IMR-90 (cell line): ENCODE measurements at regions not wholly inside any gene's neighbourhood (a gene's known extent, or its start where the extent isn't known, plus 50 kb on each side); places are given as distances from the start of the nearest gene placed in this dataset.

ENCODE experiments used
- ATAC-seq: fragments of 200-7000 bp; cut with Tn5 transposase; 2 replicates; pipeline ENCODE4 v1.9.1; 2020; ENCODE audit warnings: low read depth, mild to moderate bottlenecking, moderate library complexity
- BruUV-seq: library from RNA; stranded (reverse); fragments of 400-500 nt; replicated peaks from 2 replicates; lab custom pipeline; 2021; lab: Mats Ljungman, UMichigan
- CTCF ChIA-PET: fragments of 300-600 bp; formaldehyde crosslinking; extraction: SDS; loops from one replicate; lab custom pipeline; 2021; ENCODE audit warnings: antibody characterized with exemption; lab: Yijun Ruan, JAX
- POLR2A ChIA-PET: fragments of 300-600 bp; sonication (Branson Sonifier 250); formaldehyde crosslinking; loops from one replicate; lab custom pipeline; 2022; ENCODE audit warnings: antibody characterized with exemption; ENCODE audit not compliant: unreplicated experiment; lab: Charles Lee
- DNase-seq: peaks from one replicate; pipeline ENCODE4 v3.0.0; 2013
- H2AFZ ChIP-seq: replicated peaks from 2 replicates; pipeline ENCODE3; 2013; ENCODE audit warnings: low read length, mild to moderate bottlenecking; ENCODE audit not compliant: poor library complexity
- H2AK5ac ChIP-seq: 2 replicates; pipeline ENCODE4 v1.6.1; 2013; ENCODE audit warnings: low read depth, low read length, inconsistent platforms
- H2AK9ac ChIP-seq: replicated peaks from 2 replicates; pipeline ENCODE3; 2013; ENCODE audit warnings: mild to moderate bottlenecking, low read depth, low read length, moderate library complexity; ENCODE audit not compliant: poor library complexity
- H2BK120ac ChIP-seq: 2 replicates; pipeline ENCODE4 v1.6.1; 2013; ENCODE audit warnings: low read depth, low read length, inconsistent platforms
- H2BK15ac ChIP-seq: 3 replicates; pipeline ENCODE4 v1.6.1; 2013; ENCODE audit warnings: low read depth, low read length, inconsistent platforms
- H2BK20ac ChIP-seq: 2 replicates; pipeline ENCODE4 v1.6.1; 2013; ENCODE audit warnings: low read depth, mild to moderate bottlenecking, inconsistent platforms, low read length, moderate library complexity
- H2BK5ac ChIP-seq: 2 replicates; pipeline ENCODE4 v1.6.1; 2013; ENCODE audit warnings: mild to moderate bottlenecking, low read depth, low read length, inconsistent platforms; ENCODE audit not compliant: poor library complexity, severe bottlenecking
- H3K14ac ChIP-seq: replicated peaks from 2 replicates; pipeline ENCODE4 v1.6.1; 2013; ENCODE audit warnings: low read depth, low read length, inconsistent platforms
- H3K18ac ChIP-seq: 2 replicates; pipeline ENCODE4 v1.6.1; 2013; ENCODE audit warnings: low read depth, low read length, control low read depth
- H3K23ac ChIP-seq: 2 replicates; pipeline ENCODE4 v1.6.1; 2013; ENCODE audit warnings: low read depth, low read length, inconsistent platforms
- H3K27ac ChIP-seq: 2 replicates; pipeline ENCODE4 v1.5.1; 2013; ENCODE audit warnings: mild to moderate bottlenecking, control low read depth, low read length; ENCODE audit not compliant: insufficient read depth
- H3K27me3 ChIP-seq: 2 replicates; pipeline ENCODE4 v1.6.1; 2013; ENCODE audit warnings: low read length; ENCODE audit not compliant: control insufficient read depth, insufficient read depth
- H3K36me3 ChIP-seq: 2 replicates; pipeline ENCODE4 v1.6.1; 2013; ENCODE audit warnings: low read length, mixed read lengths; ENCODE audit not compliant: control insufficient read depth, insufficient read depth
- H3K4ac ChIP-seq: 2 replicates; pipeline ENCODE4 v1.6.1; 2013; ENCODE audit warnings: low read depth, low read length, inconsistent platforms
- H3K4me1 ChIP-seq: 2 replicates; pipeline ENCODE4 v1.6.1; 2013; ENCODE audit warnings: low read length, mixed read lengths; ENCODE audit not compliant: control insufficient read depth, insufficient read depth
- H3K4me2 ChIP-seq: 2 replicates; pipeline ENCODE4 v1.6.1; 2013; ENCODE audit warnings: low read depth, mild to moderate bottlenecking, control low read depth, low read length, moderate library complexity
- H3K4me3 ChIP-seq: 2 replicates; pipeline ENCODE4 v1.5.1; 2013; ENCODE audit warnings: low read depth, mild to moderate bottlenecking, control low read depth, low read length, moderate library complexity; ENCODE audit not compliant: insufficient read depth
- H3K56ac ChIP-seq: 2 replicates; pipeline ENCODE4 v1.6.1; 2013; ENCODE audit warnings: low read length, inconsistent platforms; ENCODE audit not compliant: insufficient read depth; ENCODE audit errors: extremely low read depth
- H3K79me1 ChIP-seq, 2 experiments: 2 replicates each; pipeline ENCODE4 v1.6.1; 2013; ENCODE audit warnings: low read length in 2 of 2, inconsistent platforms in 1 of 2, low read depth in 1 of 2
- H3K9ac ChIP-seq: 2 replicates; pipeline ENCODE4 v1.6.1; 2013; ENCODE audit warnings: low read depth, low read length, control low read depth
- H3K9me1 ChIP-seq: 2 replicates; pipeline ENCODE4 v1.6.1; 2013; ENCODE audit warnings: low read length, inconsistent platforms; ENCODE audit not compliant: insufficient read depth
- H3K9me3 ChIP-seq: 2 replicates; pipeline ENCODE4 v1.6.1; 2013; ENCODE audit warnings: low read length; ENCODE audit not compliant: control insufficient read depth, insufficient read depth
- H4K20me1 ChIP-seq: 2 replicates; pipeline ENCODE4 v1.6.1; 2013; ENCODE audit warnings: low read length, inconsistent platforms; ENCODE audit not compliant: insufficient read depth
- H4K5ac ChIP-seq: 2 replicates; pipeline ENCODE4 v1.6.1; 2013; ENCODE audit warnings: mild to moderate bottlenecking, low read depth, low read length, control low read depth
- H4K8ac ChIP-seq, 2 experiments: 2 replicates each; pipeline ENCODE4 v1.6.1; 2013; ENCODE audit warnings: low read depth in 2 of 2, low read length in 2 of 2, control low read depth in 1 of 2, inconsistent platforms in 1 of 2
- H4K91ac ChIP-seq: 2 replicates; pipeline ENCODE4 v1.6.1; 2013; ENCODE audit warnings: low read depth, low read length, inconsistent platforms; ENCODE audit not compliant: insufficient read depth
- MAFK ChIP-seq: IDR thresholded peaks from 2 replicates; pipeline ENCODE4 v1.6.1; 2012; ENCODE audit warnings: low read depth, low read length, improper control_type of control experiment
- MXI1 ChIP-seq: IDR thresholded peaks from 2 replicates; pipeline ENCODE4 v1.6.1; 2012; ENCODE audit warnings: low read depth, mild to moderate bottlenecking, low read length, moderate library complexity, borderline replicate concordance
- POLR2A ChIP-seq: IDR thresholded peaks from 2 replicates; pipeline ENCODE4 v1.6.1; 2012; ENCODE audit warnings: mild to moderate bottlenecking, low read depth, low read length
- WGBS, 2 experiments: methylation state at CpG; one replicate each; pipeline versions ENCODE4 v1.1.5 to v1.1.7; 2013; ENCODE audit warnings: missing lambda C conversion rate in 2 of 2; ENCODE audit not compliant: insufficient read length in 1 of 2; ENCODE audit errors: extremely low coverage in 2 of 2; 5-methylcytosine and 5-hydroxymethylcytosine counted together
- dilution Hi-C: fragments of 300-500 bp; cut with HindIII; formaldehyde crosslinking; loops from one replicate; pipeline ENCODE4 v1.14.3; 2018; ENCODE audit warnings: low sequenced_read_pairs; ENCODE audit not compliant: unreplicated experiment
- in situ Hi-C: fragments of 300-500 bp; cut with MboI; formaldehyde crosslinking; loops from 3 replicates; pipeline ENCODE4 v1.14.3; 2019; ENCODE audit warnings: low sequenced_read_pairs, inconsistent platforms, mixed read lengths
- intact Hi-C: fragments of 100-400 bp; cut with micrococcal nuclease; formaldehyde crosslinking; loops from 2 replicates; pipeline ENCODE4 v1.10.0; 2022

DNA sequence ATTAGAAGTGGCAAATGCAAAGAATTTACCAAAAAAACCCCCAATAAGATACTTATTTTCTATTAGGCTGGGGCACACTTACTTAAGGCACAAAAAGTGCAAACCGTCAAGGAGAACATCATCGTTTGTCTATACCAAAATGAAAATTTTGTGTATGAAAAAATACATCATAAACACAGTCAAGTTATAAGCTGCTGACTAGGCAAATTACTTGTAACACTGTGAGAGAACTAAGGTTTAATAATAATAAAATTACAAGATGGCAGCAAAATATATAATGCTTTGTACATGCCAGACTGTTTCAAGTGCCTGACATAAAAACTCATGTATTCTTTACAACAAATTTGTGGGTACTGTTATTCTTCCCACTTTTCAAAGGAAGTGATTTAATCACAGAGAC, 297.2 kb upstream of the CRBN start:
- H3K4me2 ChIP-seq: no peak overlapping the region
- DNase-seq: no peak
- no peak overlapping the region for H3K27ac ChIP-seq
- no peak overlapping the region for H2AFZ ChIP-seq
- H3K56ac ChIP-seq: no peak overlapping the region
- no peaks in the 10 kb centered on the region for H3K4me1 ChIP-seq
- no peaks in the 10 kb centered on the region for H3K36me3 ChIP-seq
- H3K9ac ChIP-seq: no peak overlapping the region
- H4K20me1 ChIP-seq: no peaks in the 10 kb centered on the region
- H4K8ac ChIP-seq: no peak overlapping the region
- in situ Hi-C loops (no loop called here), intact Hi-C loops (no loop called here), dilution Hi-C loops (no loop called here)
- POLR2A ChIA-PET: no interaction called here
- H3K9me1 ChIP-seq: no peaks in the 10 kb centered on the region
- no peak overlapping the region for H2BK20ac ChIP-seq
- H2AK9ac ChIP-seq: no peak overlapping the region
- H2AK5ac ChIP-seq: no peak overlapping the region
- no peaks in the 10 kb centered on the region for H3K27me3 ChIP-seq
- CTCF ChIA-PET: no interaction called here
- no peak overlapping the region for H3K4ac ChIP-seq
- H4K5ac ChIP-seq: no peak overlapping the region
- BruUV-seq: no TSS peak
- H2BK5ac ChIP-seq: no peak overlapping the region
- no peak for ATAC-seq
- TF ChIP-seq POLR2A (no peak), MAFK (peak; percentile 93), MXI1 (no peak)
- no peak overlapping the region for H3K23ac ChIP-seq
- no peak overlapping the region for H2BK15ac ChIP-seq
- no peak overlapping the region for H4K91ac ChIP-seq
- no peak overlapping the region for H2BK120ac ChIP-seq
- WGBS, 2 experiments: no CpG with 5 or more reads among the region's 2 CpGs
- H3K9me3 ChIP-seq: peaks cover 2% of the 10 kb centered on the region; the same call in 1 of the 2 replicates
- H3K18ac ChIP-seq: no peak overlapping the region
- H3K79me1 ChIP-seq: no peaks in the 10 kb centered on the region
- H3K4me3 ChIP-seq: no peak overlapping the region
- H3K14ac ChIP-seq: no peak overlapping the region
